ENCODE measurements at regions not wholly inside any gene's neighbourhood (a gene's known extent, or its start where the extent isn't known, plus 50 kb on each side); places are given as distances from the start of the nearest gene placed in this dataset.

DNA sequence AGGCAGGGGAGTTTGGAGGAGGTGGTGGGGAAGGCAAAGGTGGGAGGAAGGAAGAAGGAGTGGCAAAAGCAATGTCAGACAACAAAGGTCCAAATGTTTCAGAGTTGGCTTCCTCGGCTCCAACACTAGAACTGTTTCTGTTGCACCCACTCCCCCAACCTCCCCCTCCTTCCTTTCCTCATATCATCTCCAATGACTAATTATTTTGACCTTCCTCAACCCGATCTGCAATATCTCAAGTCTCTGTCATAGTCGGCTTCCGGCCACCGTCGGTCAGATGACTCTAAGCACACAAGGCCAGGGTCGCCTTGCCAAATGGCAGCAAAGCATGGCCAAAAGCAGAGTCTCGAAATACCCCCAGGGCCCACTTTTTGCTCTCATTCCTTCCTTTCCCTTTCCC lies 637.0 kb upstream of the TBX3 start:
- DNase-seq (ENCODE audit: low spot score) = no peak
- no peak overlapping the region for H3K27ac ChIP-seq
- H3K4me3 ChIP-seq = no peak overlapping the region
- TF ChIP-seq, protein P1, sequence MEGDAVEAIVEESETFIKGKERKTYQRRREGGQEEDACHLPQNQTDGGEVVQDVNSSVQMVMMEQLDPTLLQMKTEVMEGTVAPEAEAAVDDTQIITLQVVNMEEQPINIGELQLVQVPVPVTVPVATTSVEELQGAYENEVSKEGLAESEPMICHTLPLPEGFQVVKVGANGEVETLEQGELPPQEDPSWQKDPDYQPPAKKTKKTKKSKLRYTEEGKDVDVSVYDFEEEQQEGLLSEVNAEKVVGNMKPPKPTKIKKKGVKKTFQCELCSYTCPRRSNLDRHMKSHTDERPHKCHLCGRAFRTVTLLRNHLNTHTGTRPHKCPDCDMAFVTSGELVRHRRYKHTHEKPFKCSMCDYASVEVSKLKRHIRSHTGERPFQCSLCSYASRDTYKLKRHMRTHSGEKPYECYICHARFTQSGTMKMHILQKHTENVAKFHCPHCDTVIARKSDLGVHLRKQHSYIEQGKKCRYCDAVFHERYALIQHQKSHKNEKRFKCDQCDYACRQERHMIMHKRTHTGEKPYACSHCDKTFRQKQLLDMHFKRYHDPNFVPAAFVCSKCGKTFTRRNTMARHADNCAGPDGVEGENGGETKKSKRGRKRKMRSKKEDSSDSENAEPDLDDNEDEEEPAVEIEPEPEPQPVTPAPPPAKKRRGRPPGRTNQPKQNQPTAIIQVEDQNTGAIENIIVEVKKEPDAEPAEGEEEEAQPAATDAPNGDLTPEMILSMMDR (IDR thresholded peaks at IDR 0.05) = no peak

DNA sequence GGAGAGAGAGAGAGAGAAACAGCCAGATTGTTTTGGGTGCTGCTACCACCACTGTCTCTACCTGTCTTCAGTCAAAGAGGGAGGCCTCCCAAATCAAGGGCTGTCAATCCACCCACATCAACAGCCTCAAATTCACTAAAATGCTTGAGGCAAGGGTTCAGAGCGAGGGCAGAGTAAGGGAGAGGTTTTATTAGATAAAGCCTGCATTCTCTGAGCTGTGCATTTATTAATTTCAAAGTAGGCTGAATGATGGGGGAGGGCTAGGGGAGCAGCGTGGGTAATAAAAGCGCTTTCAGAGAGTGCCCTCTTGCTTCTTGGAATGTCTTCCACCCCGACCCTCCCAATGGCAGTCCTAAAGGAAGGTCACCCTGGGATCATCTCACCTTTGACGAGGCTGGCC lies 636.5 kb upstream of the TBX3 start:
- TF ChIP-seq, protein P1 (IDR thresholded peaks at IDR 0.05) = no peak
- Histone ChIP-seq H3K4me3 (no peak overlapping the region), H3K27ac (no peak overlapping the region)
- DNase-seq (ENCODE audit: low spot score) = no peak

DNA sequence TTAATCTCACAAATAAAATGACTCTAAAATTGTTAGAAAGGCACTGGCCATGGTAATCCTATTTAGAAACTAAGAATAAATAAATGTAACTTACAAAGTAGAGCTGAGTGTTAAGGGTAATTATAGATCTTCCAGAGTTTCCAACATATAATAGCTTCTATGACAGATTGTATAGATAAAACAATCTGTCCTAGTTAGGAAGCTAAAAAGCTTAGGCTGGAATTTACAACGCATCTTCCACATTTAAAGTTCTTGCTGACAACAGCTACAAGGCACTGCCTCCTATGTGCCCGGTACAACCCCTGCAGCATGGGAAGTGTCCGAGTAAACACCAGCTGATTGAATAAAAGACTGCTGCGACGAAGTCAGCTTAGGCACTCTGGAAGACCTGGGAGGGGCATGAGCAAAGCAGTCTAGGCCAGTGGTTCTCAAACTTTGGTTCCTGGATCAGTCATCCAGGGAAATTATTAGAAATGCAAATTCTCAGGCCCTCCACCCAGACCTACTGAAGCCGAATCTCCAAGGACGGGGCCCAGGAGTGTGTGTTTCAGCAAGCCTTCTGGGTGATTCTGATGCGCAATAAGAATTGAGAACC lies 635.6 kb upstream of the TBX3 start:
- Histone ChIP-seq H3K4me3 (no peak overlapping the region), H3K27ac (no peak overlapping the region)
- TF ChIP-seq, protein P1 (IDR thresholded peaks at IDR 0.05) = no peak
- no peak for DNase-seq (ENCODE audit: low spot score)

DNA sequence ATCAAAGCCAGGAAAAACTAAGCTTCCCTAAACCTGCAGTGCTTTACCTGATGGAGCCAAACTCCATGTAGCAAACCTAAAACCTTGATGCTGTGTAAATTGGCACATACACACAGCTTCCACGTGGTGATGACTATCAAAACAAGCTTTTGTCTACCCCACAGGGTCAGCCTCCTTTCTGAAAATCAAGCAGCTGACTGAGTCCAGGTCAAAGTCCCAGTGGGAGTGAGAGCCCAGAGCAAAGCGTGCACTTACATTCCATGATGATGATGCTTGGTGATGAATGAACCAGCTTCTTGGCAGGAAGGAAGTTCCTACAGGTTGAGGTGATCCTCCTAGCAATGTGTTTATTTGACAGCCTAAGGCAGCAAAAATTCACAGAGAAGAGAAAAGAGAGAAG lies 630.0 kb upstream of the TBX3 start:
- no peak for DNase-seq (ENCODE audit: low spot score)
- no peak overlapping the region for H3K27ac ChIP-seq
- H3K4me3 ChIP-seq = no peak overlapping the region
- TF ChIP-seq, protein P1 (IDR thresholded peaks at IDR 0.05) = no peak

DNA sequence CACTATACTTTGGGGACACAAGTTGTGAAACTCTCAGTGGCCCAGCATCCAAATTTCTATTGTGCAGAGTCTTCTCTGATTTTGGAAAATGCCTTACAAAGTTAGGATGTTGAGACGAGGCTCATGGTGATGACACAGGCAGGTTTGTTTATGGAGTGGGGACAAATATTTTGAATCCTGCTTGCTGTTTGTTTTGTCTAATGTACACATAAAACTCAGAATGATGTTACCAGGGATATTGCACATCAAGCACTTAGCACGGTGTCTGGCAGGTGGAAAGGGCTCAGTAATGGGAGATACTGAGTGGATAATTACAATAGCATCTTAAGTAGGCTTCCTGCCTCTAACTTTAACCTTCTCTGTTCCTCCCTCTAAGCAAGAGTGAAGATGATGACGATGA lies 628.9 kb upstream of the TBX3 start:
- H3K4me3 ChIP-seq = no peak overlapping the region
- TF ChIP-seq, protein P1 (IDR thresholded peaks at IDR 0.05) = no peak
- no peak overlapping the region for H3K27ac ChIP-seq
- no peak for DNase-seq (ENCODE audit: low spot score)

DNA sequence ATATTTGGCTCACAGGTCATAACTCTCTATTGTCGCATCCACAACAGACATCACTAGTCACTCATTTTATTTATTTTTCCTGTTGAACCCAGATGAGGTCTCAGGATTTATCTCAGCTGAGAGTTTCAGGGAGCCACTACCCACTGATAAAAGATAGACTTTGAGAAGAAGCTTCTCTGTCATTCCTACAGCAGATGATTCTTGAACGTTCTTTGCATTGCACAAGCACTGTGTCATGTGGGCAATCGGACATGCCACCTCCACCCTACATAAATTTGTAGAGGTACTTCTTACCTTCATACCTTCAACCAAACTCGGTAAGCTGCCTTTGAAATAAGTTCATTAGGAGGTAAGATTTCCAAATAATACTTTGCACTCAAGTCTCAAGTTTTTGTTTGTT lies 627.9 kb upstream of the TBX3 start:
- TF ChIP-seq, protein P1 (IDR thresholded peaks at IDR 0.05) = no peak
- Histone ChIP-seq H3K27ac (no peak overlapping the region), H3K4me3 (no peak overlapping the region)
- DNase-seq (ENCODE audit: low spot score) = no peak

DNA sequence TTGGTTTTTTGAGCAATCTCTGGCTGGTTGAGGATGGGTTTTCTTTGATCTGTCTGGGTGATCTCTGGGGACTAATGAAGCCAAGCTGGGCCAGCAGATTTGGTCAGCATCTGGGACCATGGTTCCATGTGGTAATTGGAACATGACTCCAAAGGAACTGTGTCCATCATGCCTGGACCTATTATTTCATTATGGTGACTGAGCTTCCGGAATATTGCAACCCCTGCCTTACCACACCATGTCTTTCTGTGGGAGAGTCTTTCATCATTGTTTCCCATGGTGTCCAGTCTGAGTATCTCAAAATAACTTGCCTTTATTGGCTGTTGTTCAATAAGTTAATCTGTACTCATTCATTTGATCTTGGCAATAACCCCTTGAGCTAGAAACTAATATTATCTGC lies 624.9 kb upstream of the TBX3 start:
- no peak for DNase-seq (ENCODE audit: low spot score)
- TF ChIP-seq, protein P1 (IDR thresholded peaks at IDR 0.05) = no peak
- Histone ChIP-seq H3K4me3 (no peak overlapping the region), H3K27ac (no peak overlapping the region)

Measured in coronary artery (tissue), 2 donors.